Glutamatergic neuron (in vitro differentiated cells): ENCODE measurements at regions not wholly inside any gene's neighbourhood (a gene's known extent, or its start where the extent isn't known, plus 50 kb on each side); places are given as distances from the start of the nearest gene placed in this dataset.

ENCODE experiments used
- DNase-seq: peaks from one replicate; pipeline ENCODE4 v3.0.0; 2022
- H3K27ac Mint-ChIP-seq: one replicate; pipeline ENCODE4 v1.8.0; 2020; ENCODE audit warnings: mild to moderate bottlenecking, mixed read lengths, inconsistent platforms; ENCODE audit not compliant: unreplicated experiment
- H3K27me3 Mint-ChIP-seq: one replicate; pipeline ENCODE4 v1.8.0; 2020; ENCODE audit warnings: mild to moderate bottlenecking, moderate library complexity, mixed read lengths, inconsistent platforms; ENCODE audit not compliant: unreplicated experiment
- H3K36me3 Mint-ChIP-seq: one replicate; pipeline ENCODE4 v1.8.0; 2020; ENCODE audit warnings: mild to moderate bottlenecking, mixed read lengths, inconsistent platforms; ENCODE audit not compliant: unreplicated experiment
- H3K4me1 Mint-ChIP-seq: one replicate; pipeline ENCODE4 v1.8.0; 2020; ENCODE audit warnings: mild to moderate bottlenecking, low read depth, mixed read lengths, inconsistent platforms; ENCODE audit not compliant: unreplicated experiment
- H3K4me3 Mint-ChIP-seq: one replicate; pipeline ENCODE4 v1.8.0; 2020; ENCODE audit warnings: mild to moderate bottlenecking, mixed read lengths, inconsistent platforms; ENCODE audit not compliant: unreplicated experiment
- H3K9me3 Mint-ChIP-seq: one replicate; pipeline ENCODE4 v1.8.0; 2020; ENCODE audit warnings: mild to moderate bottlenecking, moderate library complexity, mixed read lengths, inconsistent platforms; ENCODE audit not compliant: unreplicated experiment
- TF ChIP-seq, protein P1 (sequence below): fragments of 200-600 bp; sonication (generic); IDR thresholded peaks from one replicate; pipeline ENCODE4 v1.5.0; 2021; ENCODE audit not compliant: partially characterized antibody, unreplicated experiment

DNA sequence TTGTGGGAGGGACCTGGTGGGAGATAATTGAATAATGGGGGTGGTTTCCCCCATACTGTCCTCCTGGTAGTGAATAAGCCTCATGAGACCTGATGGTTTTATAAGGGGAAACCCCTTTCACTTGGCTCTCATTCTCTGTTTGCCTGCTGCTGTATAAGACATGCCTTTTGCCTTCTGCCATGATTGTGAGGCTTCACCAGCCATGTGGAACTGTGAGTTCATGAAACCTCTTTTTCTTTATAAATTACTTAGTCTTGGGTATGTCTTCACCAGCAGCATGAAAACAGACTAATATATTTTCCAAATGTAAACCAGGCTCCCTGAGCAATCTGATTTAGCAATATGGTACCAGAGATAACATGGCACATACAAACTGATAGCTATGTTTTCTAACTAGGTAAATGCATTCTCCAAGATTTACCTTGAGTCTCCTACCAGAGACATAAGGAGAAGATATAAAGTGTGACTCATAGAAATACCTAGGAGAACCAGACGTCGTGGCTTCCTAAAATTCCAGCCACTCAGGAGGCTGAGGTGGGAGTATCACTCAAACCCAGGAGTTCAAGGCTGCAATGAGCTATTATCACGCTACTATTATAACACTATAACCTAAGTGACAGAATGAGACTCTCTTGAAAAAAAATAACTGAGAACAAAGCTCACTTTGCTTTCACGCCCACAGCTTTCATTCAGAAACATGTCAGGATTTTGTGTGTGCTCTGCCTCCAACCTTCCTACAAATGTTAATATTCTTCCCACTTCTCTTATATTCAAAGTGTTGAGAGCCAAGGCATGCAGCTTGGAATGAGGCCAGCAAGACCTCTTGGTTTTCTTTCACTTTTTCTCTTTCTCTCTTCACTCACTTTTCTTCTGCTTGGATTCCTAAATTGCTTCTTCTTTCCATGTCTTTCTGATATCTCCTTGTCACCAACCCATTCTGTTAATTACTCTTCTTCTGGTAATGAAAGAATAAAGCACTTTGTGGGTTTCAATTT is 263.9 kb upstream of the UBE2E3 start:
- Mint-ChIP-seq H3K27ac (no peak overlapping the region), H3K4me3 (no peak overlapping the region), H3K36me3 (no peaks in the 10 kb centered on the region), H3K27me3 (no peaks in the 10 kb centered on the region), H3K9me3 (peaks cover 2% of the 10 kb centered on the region), H3K4me1 (no peaks in the 10 kb centered on the region)
- TF ChIP-seq, protein P1, sequence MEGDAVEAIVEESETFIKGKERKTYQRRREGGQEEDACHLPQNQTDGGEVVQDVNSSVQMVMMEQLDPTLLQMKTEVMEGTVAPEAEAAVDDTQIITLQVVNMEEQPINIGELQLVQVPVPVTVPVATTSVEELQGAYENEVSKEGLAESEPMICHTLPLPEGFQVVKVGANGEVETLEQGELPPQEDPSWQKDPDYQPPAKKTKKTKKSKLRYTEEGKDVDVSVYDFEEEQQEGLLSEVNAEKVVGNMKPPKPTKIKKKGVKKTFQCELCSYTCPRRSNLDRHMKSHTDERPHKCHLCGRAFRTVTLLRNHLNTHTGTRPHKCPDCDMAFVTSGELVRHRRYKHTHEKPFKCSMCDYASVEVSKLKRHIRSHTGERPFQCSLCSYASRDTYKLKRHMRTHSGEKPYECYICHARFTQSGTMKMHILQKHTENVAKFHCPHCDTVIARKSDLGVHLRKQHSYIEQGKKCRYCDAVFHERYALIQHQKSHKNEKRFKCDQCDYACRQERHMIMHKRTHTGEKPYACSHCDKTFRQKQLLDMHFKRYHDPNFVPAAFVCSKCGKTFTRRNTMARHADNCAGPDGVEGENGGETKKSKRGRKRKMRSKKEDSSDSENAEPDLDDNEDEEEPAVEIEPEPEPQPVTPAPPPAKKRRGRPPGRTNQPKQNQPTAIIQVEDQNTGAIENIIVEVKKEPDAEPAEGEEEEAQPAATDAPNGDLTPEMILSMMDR: no peak
- DNase-seq: no peak

DNA sequence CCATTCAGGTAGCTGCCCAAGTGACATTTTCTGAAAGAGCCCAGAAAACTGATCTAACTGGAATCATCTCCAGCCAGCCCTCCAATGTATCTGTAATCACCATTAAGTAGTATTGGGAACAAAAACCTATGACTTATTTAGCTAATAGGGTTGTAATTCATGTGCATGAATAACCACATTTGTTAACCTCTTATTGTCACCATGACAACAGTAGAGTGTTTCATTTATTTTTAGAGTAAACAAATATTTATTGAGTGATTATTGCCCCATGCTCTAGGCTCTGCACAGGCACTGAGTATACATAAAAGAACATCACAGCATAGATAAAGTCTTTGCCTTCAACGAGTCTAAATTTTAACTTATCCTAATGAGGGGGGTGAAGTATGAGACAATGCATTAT is 265.4 kb upstream of the UBE2E3 start:
- H3K27me3 Mint-ChIP-seq: no peaks in the 10 kb centered on the region
- no peaks in the 10 kb centered on the region for H3K4me1 Mint-ChIP-seq
- TF ChIP-seq, protein P1: no peak
- H3K9me3 Mint-ChIP-seq: no peaks in the 10 kb centered on the region
- no peak for DNase-seq
- H3K36me3 Mint-ChIP-seq: no peaks in the 10 kb centered on the region
- no peak overlapping the region for H3K27ac Mint-ChIP-seq
- no peak overlapping the region for H3K4me3 Mint-ChIP-seq

DNA sequence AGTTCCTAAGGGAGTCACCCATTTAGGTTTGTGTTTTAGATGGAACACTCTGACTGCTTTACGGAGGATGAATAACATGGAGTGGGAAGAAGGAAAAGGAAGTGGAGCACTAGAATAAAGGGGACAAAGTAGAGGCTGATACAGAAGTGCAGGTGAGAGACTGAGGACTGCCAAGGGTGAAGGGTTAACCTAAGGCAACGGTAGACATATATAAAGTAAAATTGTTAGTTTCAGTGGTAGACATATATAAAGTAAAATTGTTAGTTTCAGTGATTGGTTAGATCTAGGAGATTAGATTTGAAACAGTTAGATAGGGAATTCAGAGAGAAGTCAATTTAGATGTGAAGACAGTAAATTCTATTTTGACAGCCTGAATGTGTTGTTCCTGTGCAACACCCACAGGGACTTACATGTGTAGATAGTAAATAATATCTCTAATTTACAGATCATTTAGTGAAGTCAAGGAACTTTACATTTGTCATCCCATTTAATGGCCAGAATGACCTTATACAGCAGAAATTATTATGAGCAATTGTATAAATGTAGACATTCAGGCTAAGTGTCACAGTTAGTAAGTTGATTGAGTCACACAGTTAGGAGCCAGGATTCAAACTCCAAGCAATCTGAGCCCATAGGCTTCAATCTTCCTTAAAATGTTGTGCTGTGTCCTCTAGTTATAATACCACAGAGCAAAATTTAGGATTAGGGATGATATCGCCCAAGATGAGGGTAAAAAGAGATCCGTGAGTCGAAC is 270.8 kb upstream of the UBE2E3 start:
- TF ChIP-seq, protein P1: no peak
- Mint-ChIP-seq H3K27me3 (no peaks in the 10 kb centered on the region), H3K4me1 (peaks cover 17% of the 10 kb centered on the region), H3K36me3 (no peaks in the 10 kb centered on the region), H3K9me3 (no peaks in the 10 kb centered on the region), H3K27ac (no peak overlapping the region), H3K4me3 (no peak overlapping the region)
- DNase-seq: no peak

DNA sequence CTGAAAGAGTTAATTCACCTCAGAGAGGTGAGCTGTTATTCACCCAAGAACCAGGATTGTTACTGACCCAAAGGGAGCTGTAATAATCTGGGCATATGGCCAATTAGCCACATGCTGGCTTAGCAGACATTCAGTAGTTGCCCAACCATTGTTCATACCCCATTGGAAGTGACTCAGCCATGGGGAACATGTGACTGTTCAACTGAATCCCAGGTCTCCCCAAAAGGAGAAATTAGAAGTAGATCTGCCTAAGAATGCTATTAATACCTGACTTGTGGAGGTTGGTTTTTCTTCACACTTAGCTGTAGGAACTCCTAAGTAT is 272.6 kb upstream of the UBE2E3 start:
- Mint-ChIP-seq H3K36me3 (no peaks in the 10 kb centered on the region), H3K27ac (no peak overlapping the region), H3K4me1 (peaks cover 17% of the 10 kb centered on the region), H3K9me3 (no peaks in the 10 kb centered on the region), H3K4me3 (no peak overlapping the region), H3K27me3 (no peaks in the 10 kb centered on the region)
- TF ChIP-seq, protein P1: no peak
- no peak for DNase-seq
